Nephron progenitor cell (in vitro differentiated cells): ENCODE measurements at regions not wholly inside any gene's neighbourhood (a gene's known extent, or its start where the extent isn't known, plus 50 kb on each side); places are given as distances from the start of the nearest gene placed in this dataset.
"Not testable (repeated sequence)": the region's sequence is repeated elsewhere in the genome, so short reads cannot be mapped to it uniquely, and the experiment has no call there.

Source experiments
- DNase-seq: peaks from one replicate; pipeline ENCODE4 v3.0.0; 2021
- H3K27ac Mint-ChIP-seq: 2 replicates; pipeline ENCODE4 v1.8.0; 2021; ENCODE audit warnings: mild to moderate bottlenecking, moderate library complexity, mixed read lengths
- H3K27me3 Mint-ChIP-seq: 2 replicates; pipeline ENCODE4 v1.8.0; 2021; ENCODE audit warnings: mild to moderate bottlenecking, low read depth, mixed read lengths; ENCODE audit not compliant: poor library complexity
- H3K36me3 Mint-ChIP-seq: 2 replicates; pipeline ENCODE4 v1.8.0; 2021; ENCODE audit warnings: low read depth, mixed read lengths
- H3K4me1 Mint-ChIP-seq: 2 replicates; pipeline ENCODE4 v1.8.0; 2021; ENCODE audit warnings: mixed read lengths
- H3K4me3 Mint-ChIP-seq: 2 replicates; pipeline ENCODE4 v1.8.0; 2021; ENCODE audit warnings: mild to moderate bottlenecking, moderate library complexity, mixed read lengths
- H3K9me3 Mint-ChIP-seq: 2 replicates; pipeline ENCODE4 v1.8.0; 2021; ENCODE audit warnings: mild to moderate bottlenecking, moderate library complexity, mixed read lengths
- CTCF ChIP-seq: fragments of 200-600 bp; sonication (generic); IDR thresholded peaks from 2 replicates; pipeline ENCODE4 v1.5.0; 2021; ENCODE audit warnings: antibody characterized with exemption

DNA sequence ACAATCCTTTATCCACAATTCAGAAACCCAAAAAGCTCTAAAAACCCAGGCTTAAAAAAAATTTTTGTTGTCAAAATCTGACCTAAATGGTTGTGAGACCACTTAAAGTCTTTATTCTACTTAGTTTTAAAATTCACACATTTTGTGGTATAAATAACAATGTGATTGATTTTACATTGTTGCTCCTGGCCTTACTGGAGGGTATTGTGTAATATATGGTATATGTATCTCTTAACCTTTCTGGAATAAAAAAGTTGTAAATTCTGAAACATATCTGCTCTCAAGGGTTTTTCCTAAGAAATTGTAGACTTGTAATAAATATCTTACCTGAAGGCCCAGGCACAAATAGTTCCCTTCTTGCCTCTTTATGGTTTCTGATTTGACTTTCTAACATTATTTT, 73.3 kb upstream of the PNPT1 start:
- no peaks in the 10 kb centered on the region for H3K9me3 Mint-ChIP-seq
- no peak for DNase-seq
- H3K4me1 Mint-ChIP-seq: peaks cover 10% of the 10 kb centered on the region
- H3K27ac Mint-ChIP-seq: no peak overlapping the region
- no peaks in the 10 kb centered on the region for H3K36me3 Mint-ChIP-seq
- TF ChIP-seq CTCF: no peak
- H3K27me3 Mint-ChIP-seq: peaks cover 9% of the 10 kb centered on the region
- H3K4me3 Mint-ChIP-seq: no peak overlapping the region

DNA sequence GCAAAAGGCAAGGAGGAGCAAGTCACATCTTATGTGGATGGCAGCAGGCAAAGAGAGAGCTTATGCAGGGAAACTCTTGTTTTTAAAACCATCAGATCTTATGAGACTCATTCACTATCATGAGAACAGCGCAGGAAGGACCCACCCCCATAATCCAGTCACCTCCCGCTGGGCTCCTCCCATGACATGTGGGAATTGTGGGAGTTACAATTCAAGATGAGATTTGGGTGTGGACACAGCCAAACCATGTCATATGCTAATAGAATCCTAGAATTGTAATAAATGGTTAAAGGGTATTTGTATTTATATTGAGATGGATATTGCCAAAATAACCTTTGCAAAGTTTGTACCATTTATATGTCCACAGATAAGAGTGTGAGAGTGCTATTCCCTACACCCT, 72.1 kb upstream of the PNPT1 start:
- H3K36me3 Mint-ChIP-seq, H3K9me3 Mint-ChIP-seq, H3K4me3 Mint-ChIP-seq, H3K4me1 Mint-ChIP-seq, H3K27ac Mint-ChIP-seq, DNase-seq, H3K27me3 Mint-ChIP-seq: not testable (repeated sequence)

DNA sequence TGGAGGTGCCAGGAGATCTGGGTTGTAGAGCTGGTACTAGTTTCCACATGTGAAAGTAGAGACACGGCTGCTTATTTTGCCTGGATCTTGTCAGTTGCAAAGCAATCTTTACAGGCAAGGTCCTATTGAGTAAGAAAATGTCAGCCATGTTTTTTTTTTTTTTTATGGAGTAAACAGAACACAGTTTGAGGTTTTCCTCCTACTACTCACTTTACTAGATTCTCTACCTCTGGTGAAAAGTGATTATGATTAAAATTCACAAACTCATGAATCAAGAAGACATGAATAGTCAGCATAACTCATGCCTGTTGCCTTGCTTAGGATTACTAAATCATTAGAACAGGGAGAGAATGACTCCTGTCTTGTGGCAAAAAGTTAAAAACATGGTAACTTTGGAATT, 70.1 kb upstream of the PNPT1 start:
- Mint-ChIP-seq H3K9me3 (no peaks in the 10 kb centered on the region), H3K4me3 (no peak overlapping the region), H3K27ac (no peak overlapping the region), H3K27me3 (peaks cover 4% of the 10 kb centered on the region), H3K4me1 (no peaks in the 10 kb centered on the region), H3K36me3 (no peaks in the 10 kb centered on the region)
- no peak for TF ChIP-seq CTCF
- DNase-seq: no peak

GRCh38 chr2:55761526-55761925, 67.9 kb upstream of the PNPT1 start:
- Mint-ChIP-seq H3K27ac (no peak overlapping the region), H3K4me3 (no peak overlapping the region), H3K36me3 (no peaks in the 10 kb centered on the region), H3K27me3 (peaks cover 4% of the 10 kb centered on the region), H3K4me1 (no peaks in the 10 kb centered on the region), H3K9me3 (no peaks in the 10 kb centered on the region)
- no peak for DNase-seq
- TF ChIP-seq CTCF: no peak

DNA sequence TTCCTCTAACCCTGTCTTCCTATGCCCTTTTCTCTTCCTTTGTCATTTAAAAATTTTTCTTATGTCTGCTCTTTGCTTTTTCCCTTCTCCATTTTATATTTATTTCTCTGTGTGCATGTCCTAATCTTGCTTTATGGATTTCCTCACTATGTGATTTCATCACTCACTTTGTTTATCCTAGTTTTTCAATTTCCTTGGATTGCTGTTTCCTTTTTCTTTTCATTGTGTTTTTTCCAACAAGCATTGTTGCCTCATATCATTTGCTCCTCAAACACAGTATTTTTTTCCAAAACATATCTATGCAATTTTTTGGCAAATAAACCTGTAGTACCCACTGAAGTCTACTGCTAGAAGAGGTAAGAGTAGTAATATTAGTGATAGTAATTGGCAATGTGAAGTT, 67.4 kb upstream of the PNPT1 start:
- Mint-ChIP-seq H3K27me3 (peaks cover 4% of the 10 kb centered on the region), H3K36me3 (no peaks in the 10 kb centered on the region), H3K27ac (no peak overlapping the region), H3K9me3 (no peaks in the 10 kb centered on the region), H3K4me3 (no peak overlapping the region), H3K4me1 (no peaks in the 10 kb centered on the region)
- TF ChIP-seq CTCF: no peak
- DNase-seq: no peak

DNA sequence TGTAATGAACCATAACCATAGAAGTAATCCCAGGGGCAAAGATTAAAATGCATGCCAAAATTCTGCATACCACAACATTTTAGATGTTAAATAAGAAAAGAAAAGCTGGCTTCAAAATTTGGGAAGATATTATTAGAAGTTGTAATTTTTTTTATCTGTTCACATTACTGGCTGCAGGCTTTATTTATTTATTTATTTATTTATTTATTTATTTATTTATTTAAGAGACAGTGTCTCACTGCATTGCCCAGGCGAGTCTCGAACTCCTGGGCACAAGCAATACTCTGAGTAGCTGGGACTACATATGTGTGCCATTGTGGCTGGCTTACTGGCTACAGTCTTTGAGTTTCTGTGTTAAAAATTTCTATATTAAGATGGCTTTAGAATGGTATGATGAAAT, 66.5 kb upstream of the PNPT1 start:
- H3K4me1 Mint-ChIP-seq: no peaks in the 10 kb centered on the region
- no peaks in the 10 kb centered on the region for H3K36me3 Mint-ChIP-seq
- DNase-seq: no peak
- H3K27me3 Mint-ChIP-seq: peaks cover 3% of the 10 kb centered on the region
- no peaks in the 10 kb centered on the region for H3K9me3 Mint-ChIP-seq
- H3K4me3 Mint-ChIP-seq: no peak overlapping the region
- H3K27ac Mint-ChIP-seq: no peak overlapping the region
- no peak for TF ChIP-seq CTCF
